Limb (tissue), 2 donors: ENCODE measurements at regions not wholly inside any gene's neighbourhood (a gene's known extent, or its start where the extent isn't known, plus 50 kb on each side); places are given as distances from the start of the nearest gene placed in this dataset.

Experiments used
- DNase-seq, 2 donors: peaks; one replicate each; pipeline ENCODE4 v3.0.0-alpha.2; 2016; ENCODE audit errors: extremely low spot score in 2 of 2

DNA sequence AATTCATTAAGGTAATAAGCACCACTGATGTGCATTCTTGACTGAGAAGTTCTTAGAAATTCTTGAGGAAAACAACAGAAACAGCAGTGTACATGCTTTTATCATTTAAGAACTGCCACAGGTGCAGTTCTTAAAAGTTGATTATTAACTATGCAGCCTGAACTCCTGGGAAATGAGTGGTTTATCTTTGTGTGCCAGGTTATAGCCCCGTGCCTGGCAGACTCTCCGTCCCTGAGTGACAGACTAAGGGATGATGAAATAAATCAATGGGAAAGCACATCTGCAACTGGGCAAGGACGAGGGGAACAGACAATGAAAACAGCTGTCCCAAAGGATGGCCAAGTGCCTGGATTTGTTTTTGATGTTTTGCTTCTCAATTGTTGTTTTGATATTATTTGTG, 84.4 kb upstream of the SPATA13 start:
- no peak for DNase-seq

DNA sequence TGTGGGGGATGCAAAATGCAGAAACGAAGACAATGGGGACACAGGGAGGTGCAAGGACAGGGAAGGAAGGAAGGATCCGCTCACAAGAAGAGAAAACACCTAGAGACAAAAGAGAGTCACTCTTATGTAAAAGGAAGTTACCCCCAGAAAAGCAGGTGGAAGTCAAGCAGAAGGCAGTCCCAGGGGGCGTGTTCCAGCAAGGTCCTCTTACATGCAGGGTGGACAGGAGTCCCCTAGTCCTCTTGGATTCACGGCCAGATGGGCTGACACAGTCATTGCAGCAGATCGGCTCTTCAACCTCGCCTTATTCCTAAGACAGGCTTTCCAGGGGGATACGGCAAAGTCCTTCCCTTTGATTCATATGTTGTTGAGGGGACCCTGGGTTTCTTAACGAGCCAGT, 83.9 kb upstream of the SPATA13 start:
- DNase-seq = no peak

DNA sequence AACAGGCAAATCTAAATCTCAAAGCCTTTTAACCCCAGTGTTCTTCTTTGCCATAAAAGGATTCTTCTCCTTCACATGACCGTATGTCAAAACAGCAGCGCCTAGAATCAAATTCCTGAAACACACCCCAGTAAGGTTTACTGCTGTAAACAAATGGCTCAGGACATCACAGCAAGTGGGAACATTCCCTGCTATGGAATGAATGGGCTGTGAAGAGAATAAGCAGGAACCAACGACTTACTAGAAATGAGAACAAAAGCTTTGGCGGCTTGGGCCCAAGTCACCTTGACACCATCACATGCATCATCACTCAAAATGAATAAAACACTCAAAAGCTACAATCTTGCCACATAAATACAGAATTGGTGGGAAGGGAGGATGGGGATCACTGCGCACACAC, 80.4 kb upstream of the SPATA13 start:
- DNase-seq = no peak

DNA sequence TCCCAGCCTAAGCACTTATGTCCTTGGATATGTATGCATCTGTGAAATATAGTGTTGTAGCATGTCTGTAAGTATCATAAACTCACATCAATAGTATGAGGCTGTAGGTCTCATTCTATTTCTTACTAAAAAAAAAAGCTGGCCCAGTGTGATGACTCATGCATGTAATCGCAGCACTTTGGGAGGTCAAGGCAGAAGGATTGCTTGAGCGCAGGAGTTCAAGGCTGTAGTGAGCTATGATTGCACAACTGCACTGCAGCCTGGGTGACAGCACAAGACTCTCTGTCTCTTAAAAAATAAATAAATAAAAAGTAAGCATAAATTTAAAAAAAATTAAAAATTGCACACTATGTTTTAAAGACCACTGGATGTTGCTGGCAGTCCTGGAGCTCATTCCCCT, 79.1 kb upstream of the SPATA13 start:
- DNase-seq = no peak

DNA sequence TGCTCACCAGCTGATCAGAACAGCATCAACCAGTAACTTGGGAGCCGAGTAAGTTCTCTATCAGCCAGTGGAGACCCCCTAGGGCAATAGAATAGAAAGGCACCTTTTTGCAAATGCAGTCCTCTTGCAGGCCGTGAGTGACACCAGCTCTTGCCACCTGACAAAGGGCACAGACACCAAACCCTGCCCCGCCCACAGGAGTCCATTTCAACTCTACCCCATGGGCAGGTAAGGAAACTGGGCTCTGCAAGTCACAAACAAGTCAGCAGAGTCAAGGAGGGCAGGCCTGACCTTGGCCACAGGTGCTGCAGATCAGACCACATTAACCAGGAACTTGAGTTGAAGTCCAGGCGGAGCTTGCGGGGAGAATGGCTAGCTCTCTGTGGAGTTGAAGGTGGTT, 77.4 kb upstream of the SPATA13 start:
- DNase-seq = no peak

DNA sequence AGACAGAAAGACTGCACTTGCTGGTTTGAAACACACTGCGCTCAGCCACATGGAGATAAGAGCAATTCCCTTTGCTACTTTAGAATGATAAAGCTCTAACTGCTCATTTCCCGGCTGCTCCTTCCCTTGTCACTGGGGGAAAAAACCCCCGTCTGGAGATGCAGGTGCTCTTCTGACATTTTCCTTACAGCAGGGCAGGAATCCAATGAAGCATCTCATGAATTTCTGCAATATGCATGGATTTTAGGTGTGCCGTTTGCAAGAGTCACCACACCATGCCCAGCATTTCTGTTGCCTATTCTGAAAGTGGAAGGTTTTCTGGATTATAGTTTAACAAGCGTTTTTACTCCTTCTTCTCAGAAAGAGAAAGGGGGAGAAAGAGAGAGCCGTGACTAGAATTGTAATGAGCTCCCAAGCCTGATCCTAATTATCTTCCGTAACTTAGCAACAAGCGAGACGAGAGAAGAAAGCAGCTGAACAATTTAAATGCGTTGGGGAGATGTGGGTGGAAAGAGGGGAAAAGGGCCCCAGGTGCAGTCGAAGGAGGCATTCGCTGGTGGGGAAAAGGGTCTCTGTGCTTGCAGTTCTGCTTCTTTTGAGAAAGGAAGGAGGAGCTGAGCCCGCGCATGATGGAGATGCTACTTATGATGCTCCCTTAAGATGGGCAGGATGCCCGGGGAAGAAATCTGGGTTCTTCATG, 76.6 kb upstream of the SPATA13 start:
- peak in 1 of 2 donors; percentile 59 for DNase-seq

DNA sequence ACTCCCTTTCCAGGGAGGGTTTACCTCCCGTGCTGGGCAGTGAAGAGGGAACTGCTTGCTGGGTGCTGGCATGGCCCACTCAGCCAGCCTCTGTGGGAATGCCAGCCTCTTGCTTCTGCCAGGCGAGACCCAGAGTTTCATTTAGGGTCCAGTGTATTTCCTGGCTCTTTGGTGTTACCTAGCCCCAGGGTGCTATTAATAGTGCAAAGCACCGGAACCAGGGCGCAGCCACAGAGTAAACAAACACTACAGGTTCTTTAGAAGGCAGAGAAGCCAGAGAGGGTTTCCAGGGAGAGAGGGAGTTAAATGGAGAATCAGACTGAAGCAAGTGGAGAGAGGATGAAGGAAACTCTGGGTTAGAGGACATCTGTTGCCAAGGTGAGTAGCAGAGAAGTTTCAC, 74.9 kb upstream of the SPATA13 start:
- no peak for DNase-seq

DNA sequence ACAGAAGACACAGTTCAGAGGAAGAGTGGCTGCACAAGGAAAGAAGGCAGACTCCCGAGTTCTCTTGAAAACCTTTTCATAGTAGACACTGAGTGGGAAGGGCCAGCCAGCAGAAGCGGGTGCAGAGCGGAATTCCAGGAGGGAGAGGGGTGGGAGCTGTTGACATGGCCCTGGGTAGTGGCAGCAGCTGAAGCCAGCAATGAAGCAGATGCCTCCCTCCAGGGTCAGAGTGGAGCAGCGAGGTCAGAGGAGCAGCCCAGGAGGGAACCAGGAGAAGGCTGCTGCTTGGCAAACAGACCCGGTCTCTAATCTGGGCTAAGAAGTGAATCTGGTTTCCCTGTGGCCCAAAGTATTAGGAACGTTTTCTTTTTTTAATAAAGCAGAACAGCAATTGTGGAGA, 73.9 kb upstream of the SPATA13 start:
- DNase-seq = no peak

DNA sequence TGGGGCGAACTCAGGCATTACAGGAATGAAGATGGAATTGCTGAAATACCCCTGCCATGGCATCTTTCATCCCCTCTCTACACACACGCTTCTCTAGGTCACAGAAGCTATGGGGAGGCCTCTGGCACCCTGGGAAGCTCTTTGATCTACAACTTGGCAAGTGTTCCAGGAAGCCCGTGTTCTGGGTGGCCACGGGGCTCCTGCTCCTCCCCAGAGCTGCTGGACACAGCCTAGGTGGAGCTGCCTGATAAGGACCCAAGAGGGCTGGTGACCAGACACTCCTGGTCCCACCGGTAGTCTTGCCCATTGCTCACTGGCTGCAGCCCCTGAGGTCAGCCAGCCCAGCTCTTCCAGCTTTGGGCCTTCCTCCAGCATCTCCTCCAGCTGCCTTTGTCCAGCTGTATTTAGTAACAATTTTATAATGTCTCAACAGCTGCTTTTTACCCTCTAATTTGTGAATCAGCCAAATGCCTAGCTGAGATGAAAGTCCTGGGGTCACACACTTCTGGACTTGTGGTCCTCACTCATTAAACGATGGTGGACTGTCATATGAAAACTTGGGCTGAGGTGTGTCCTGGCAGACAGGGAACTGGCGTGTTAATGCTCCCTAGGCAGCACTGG, 72.8 kb upstream of the SPATA13 start:
- no peak for DNase-seq

DNA sequence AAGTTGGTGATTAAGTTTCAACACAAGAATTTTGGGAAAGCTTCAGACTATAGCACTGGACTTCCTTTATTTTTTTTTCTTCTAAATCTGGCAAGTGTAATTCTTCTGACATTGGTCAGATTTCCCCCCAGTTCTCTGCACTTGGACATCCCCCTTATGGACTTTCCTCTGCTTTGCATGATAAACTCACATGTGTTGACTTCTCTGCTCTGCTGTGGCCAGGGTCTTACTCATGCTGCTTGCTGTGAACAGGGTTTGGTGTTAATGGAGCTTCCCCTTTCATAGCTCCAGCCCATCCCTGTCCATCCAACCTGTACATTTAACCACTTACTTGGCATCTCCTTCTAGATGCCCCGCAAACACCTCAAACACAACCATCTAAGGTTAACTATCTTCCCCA, 70.5 kb upstream of the SPATA13 start:
- DNase-seq = no peak

DNA sequence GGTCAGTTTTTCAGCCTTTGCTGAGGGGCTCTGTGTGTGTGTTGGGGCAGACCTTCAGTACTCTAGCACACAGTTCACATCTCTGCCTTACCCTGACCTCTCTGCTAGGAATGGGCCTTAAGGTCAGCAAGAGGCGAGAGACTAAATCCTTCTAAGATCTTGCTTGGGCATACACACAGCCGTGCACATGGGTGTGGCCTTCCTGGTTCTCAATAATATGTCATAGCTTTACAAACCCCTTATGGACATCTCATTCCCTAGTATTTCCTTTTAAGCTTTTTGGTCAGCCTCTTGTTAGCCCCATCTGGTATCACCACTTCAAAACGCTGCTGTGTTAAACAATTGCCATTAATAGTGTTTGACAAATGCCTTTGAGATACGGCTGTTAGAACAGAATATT, 69.4 kb upstream of the SPATA13 start:
- DNase-seq = no peak

DNA sequence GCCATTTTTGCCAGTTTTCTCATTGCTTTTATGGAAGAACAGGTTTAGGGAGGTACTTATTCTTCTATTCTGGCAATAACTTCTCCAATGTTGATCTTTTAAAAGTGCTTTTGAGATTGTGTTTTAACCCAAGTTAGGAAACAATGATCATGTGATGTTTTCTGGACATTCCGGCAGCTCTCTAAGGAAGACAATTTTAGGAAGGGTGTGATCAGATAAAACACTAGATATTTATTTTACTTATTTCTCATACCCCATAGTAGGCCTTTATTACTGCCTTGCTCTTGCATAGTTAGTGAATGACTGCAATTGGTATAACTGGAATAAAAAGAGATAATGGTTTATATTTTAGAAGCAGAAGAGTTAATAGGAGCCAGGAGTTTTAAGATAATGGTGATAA, 68.4 kb upstream of the SPATA13 start:
- no peak for DNase-seq

DNA sequence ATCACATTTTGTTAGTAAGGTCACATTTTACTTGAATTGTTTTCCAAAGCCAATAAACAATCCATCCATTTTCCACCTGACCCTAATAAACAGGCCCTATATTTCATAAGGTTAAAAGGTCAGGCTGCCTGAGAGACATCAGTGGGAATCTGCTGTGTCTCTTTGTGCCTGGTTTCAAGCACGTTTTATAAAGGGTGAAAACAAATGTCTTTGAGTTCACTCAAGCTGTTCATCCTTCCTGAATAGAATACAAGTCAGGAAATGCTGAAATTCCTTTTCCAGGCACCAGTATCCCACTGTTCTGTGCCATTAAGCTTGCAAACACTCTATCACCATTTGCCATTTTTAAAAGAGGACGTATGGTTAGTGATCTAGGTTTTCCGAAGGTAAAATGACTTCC, 67.5 kb upstream of the SPATA13 start:
- no peak for DNase-seq

DNA sequence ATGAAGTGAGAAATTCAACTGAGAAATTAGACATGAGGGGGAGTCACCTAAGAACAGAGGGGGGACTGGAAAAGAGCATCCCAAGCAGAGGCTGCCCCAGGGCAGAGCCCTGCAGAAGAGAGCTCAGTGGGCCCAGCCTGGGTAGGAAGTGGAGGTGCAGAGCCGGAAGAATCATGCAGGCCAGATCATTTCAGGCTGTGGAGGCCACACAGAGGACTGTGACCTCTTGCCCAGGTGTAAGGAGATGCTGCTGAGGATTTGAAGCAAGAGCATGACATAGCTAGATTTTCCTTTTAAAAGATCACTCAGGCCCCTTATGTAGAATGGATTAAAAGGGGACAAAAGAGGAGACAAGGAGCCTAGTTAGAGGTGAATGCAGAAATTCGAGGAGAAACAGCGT, 63.9 kb upstream of the SPATA13 start:
- no peak for DNase-seq

DNA sequence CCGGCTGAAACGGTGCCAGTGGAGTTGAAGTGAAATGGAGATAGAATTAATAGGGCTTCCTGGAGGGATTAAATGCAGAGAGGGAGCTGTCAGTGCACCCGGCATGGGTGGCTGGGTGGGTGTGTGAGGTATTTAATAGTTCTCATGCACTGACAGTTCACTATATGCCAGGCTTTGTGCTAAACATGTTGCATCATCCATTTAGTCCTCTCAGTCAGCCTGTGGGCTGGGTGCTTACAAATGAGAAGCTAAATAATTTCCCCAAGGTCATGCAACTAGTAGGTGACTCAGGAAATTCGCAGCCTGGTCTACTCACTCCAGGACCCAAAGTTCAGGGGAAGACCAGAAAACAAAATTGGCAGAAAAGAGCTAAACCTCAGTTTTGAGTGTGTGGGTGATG, 63.5 kb upstream of the SPATA13 start:
- DNase-seq = no peak

DNA sequence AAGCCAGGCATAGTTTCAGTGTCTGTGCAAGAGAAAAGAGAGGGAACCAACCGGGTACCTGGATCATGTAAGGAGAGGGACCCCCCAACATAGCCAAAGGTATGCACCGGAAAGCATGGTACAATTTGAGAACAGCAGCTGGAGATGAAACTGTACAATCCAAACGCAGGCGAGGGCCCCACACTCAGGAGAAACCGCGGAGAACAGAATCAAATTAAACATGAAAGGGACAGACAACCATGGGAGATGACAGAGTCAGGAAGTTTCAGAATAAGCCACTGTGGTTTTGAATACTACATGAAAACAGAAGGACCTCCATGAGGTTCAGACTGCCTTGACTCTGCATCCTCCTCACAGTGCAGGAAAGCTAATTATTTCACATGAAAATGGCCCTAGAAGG, 62.9 kb upstream of the SPATA13 start:
- DNase-seq = no peak

DNA sequence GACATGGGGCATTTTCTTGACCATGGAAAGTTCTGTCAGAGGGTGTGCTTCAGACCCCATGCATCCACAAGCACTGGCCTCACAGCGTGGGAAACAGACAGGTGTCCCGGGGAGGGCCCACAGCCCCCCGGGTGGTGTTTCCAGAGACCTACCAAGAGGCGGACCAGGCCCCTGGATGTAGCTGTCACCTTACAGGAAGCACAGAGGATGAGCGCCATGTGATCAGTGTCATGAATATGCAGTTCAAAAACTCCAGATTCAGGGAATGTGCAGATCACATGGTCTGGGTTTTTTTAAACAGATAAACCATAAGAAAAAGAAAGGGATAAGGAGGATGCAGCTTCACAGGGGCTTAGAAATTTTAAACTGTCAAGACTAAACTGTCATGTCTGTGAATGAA, 61.0 kb upstream of the SPATA13 start:
- DNase-seq = no peak

DNA sequence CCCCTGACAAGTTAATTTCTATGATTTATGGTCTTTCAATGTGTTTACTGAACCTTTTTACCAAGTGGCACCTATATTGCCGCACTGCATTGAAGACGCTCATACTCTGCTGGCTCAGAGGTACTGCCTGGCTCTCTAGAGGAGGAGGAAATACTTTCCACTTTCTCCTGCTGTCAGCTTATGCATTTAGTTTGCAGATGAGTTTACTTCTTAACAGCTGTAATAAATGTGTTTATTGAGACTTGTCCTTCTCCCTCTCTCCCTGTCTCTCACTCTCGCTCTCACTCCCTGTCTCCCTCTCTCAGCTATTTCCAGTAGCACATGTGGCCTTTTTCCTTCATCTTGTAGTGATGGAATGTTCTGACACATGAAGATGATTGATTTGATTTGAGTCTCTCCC, 60.3 kb upstream of the SPATA13 start:
- DNase-seq = no peak

DNA sequence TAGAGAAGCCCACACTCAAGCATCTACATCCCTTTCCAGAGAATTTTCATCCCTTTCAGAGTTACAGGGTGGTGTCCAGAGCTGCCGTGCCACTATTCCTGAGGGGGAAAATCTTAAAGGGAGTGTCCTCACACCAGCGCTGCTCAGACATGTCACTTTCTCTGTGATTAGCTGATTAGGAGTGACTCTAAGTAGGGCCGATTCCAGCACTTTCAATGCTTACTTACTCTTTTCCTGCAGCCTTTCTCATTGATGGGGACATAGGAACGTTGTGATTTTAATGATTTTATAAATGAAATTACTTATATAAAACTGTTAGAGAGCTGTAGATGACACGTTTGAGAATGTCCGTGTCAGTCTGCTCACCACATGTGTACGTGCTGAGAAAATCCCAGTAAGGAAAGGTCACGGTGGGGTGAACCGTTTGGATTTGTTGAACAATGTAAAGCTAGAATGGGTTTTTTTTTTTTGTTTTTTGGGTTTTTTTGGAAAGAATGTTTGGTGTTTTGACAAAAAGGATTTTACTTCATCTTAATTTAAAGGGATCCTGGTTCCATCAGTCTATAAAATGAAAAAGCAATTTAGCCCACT, 56.6 kb upstream of the SPATA13 start:
- no peak for DNase-seq

DNA sequence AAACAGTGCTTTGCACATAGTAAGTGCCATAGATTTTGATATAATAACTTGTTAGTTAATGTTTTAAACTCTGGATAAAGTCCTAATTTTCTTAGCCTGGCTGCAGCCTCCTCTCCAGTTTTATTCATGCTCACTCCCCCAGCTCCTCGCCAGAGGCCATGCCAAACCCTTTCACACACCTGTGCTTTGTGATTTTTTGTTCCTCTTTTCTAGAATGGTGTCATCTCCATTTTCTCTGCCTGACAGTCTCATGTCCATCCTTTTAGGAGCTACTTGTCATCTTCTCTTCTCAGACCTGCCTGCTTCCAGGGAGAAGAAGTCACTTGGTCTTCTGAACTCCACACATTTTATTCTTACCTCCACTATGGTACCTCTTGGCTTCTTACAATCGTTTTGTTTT, 55.8 kb upstream of the SPATA13 start:
- no peak for DNase-seq

DNA sequence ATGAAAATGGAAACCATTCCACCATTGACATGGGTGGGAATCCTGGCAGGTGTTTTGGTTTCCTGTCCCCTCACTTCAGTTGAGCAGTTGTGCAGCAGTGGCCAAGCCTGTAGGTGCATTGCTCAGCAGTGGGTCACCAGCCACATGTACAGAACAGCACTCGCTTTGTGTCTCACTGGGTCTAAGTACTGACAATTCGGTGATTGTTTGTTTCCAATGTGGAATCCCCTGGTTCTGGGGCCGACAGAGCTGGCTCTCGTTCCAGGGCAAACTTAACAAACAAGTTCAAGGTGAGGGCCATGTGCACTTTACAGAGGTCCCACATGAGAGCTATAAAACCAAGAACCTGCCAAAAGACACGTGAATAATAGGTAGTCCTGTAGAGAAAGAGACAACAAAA, 54.1 kb upstream of the SPATA13 start:
- no peak for DNase-seq

DNA sequence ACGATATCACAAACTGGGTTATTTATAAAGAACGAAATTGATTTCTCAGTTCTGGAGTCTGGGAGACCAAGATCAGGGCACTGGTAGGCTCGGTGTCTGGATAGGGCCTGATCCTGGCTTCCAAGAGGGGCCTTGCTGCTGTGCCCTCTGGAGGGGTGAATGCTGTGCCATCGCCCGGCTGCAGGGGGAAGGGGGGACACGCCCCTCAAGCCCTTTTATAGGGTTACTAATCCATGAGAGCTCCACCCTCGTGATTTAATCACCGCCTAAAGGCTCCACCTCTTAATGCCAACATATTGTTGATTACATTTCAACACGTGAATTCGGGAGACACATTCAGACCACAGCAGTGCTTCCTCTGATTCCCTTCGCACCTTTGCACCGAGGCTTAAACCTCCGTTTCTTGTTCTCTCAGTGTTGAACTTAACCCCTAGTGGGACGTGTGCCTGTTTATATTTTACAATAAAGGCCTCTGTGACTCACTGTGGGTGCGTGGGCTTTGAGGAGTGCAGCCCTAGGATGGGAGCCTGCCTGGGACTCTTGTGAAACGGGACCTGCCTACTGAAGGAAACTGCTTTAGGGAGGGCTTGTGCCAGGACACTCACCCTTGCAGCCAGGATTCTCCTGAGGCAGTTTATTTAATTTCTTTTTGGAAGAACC, 52.4 kb upstream of the SPATA13 start:
- DNase-seq = no peak

DNA sequence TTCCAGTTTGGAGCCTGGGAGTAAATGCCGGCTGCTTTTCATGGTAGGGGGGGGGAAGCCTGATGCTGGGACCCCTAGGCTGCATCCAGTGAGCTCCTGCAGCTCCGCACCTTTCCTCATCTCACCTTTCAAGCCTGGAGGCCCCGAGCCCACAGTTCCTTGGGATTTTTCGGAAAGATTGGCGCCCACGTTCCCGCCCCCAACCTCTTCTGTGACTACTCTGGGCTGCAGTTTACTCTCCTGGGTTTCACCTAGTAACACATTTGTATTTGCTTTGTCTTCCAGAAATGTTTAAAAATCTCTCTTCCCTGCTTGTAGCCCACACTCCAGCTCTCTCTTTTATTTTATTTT, 51.9 kb upstream of the SPATA13 start:
- no peak for DNase-seq
